SJCRH30 (cell line): ENCODE measurements at regions not wholly inside any gene's neighbourhood (a gene's known extent, or its start where the extent isn't known, plus 50 kb on each side); places are given as distances from the start of the nearest gene placed in this dataset.
"Not testable (repeated sequence)": the region's sequence is repeated elsewhere in the genome, so short reads cannot be mapped to it uniquely, and the experiment has no call there.

Source experiments
- DNase-seq, 2 experiments: peaks; one replicate each; pipeline ENCODE4 v3.0.0-alpha.2; 2015 to 2020
- H3K27ac ChIP-seq: fragments of 250-450 bp; sonication (Bioruptor Pico); 2 replicates; pipeline ENCODE4 v1.5.1; 2020; ENCODE audit warnings: mild to moderate bottlenecking, moderate library complexity
- H3K27me3 ChIP-seq: fragments of 250-450 bp; sonication (Bioruptor Pico); 2 replicates; pipeline ENCODE4 v1.5.1; 2020; ENCODE audit warnings: mild to moderate bottlenecking, moderate library complexity
- H3K36me3 ChIP-seq: fragments of 250-450 bp; sonication (Bioruptor Pico); 2 replicates; pipeline ENCODE4 v1.5.1; 2020; ENCODE audit warnings: mild to moderate bottlenecking, moderate library complexity
- H3K4me1 ChIP-seq: fragments of 250-450 bp; sonication (Bioruptor Pico); 2 replicates; pipeline ENCODE4 v1.5.1; 2020; ENCODE audit warnings: mild to moderate bottlenecking, moderate library complexity
- H3K4me3 ChIP-seq: fragments of 250-450 bp; sonication (Bioruptor Pico); 2 replicates; pipeline ENCODE4 v1.5.1; 2020; ENCODE audit warnings: mild to moderate bottlenecking, moderate library complexity
- H3K9me3 ChIP-seq: fragments of 250-450 bp; sonication (Bioruptor Pico); replicated peaks from 2 replicates; pipeline ENCODE4 v1.5.1; 2020; ENCODE audit warnings: mild to moderate bottlenecking, moderate library complexity

- Histone ChIP-seq H3K27ac (no peak overlapping the region), H3K27me3 (no peaks in the 10 kb centered on the region), H3K9me3 (no peaks in the 10 kb centered on the region), H3K4me3 (no peak overlapping the region), H3K36me3 (no peaks in the 10 kb centered on the region), H3K4me1 (no peaks in the 10 kb centered on the region; the same call in 1 of the 2 replicates)
- no peak for DNase-seq
Measured at GRCh38 chr1:238745069-238745468, 641.3 kb upstream of the CHRM3 start.

GRCh38 chr1:238738892-238739291 is 647.5 kb upstream of the CHRM3 start:
- DNase-seq, result no peak
- Histone ChIP-seq H3K4me3 (no peak overlapping the region), H3K27ac (no peak overlapping the region), H3K4me1 (no peaks in the 10 kb centered on the region), H3K9me3 (no peaks in the 10 kb centered on the region), H3K36me3 (no peaks in the 10 kb centered on the region), H3K27me3 (no peaks in the 10 kb centered on the region)

GRCh38 chr1:238727670-238728069 is 658.7 kb upstream of the CHRM3 start:
- H3K4me1 ChIP-seq, result no peaks in the 10 kb centered on the region
- DNase-seq, result no peak
- no peak overlapping the region for H3K27ac ChIP-seq
- H3K9me3 ChIP-seq, result no peaks in the 10 kb centered on the region
- H3K27me3 ChIP-seq, result no peaks in the 10 kb centered on the region
- no peaks in the 10 kb centered on the region for H3K36me3 ChIP-seq
- H3K4me3 ChIP-seq, result no peak overlapping the region

- Histone ChIP-seq H3K27me3 (no peaks in the 10 kb centered on the region), H3K4me3 (no peak overlapping the region), H3K27ac (no peak overlapping the region), H3K4me1 (no peaks in the 10 kb centered on the region), H3K36me3 (no peaks in the 10 kb centered on the region), H3K9me3 (no peaks in the 10 kb centered on the region)
- DNase-seq, result no peak
Measured at GRCh38 chr1:238722812-238723211, 663.6 kb upstream of the CHRM3 start.

GRCh38 chr1:238710697-238711096 is 675.7 kb upstream of the CHRM3 start:
- Histone ChIP-seq H3K9me3 (no peaks in the 10 kb centered on the region), H3K4me1 (no peaks in the 10 kb centered on the region), H3K27ac (no peak overlapping the region), H3K27me3 (no peaks in the 10 kb centered on the region), H3K36me3 (no peaks in the 10 kb centered on the region), H3K4me3 (no peak overlapping the region)
- DNase-seq, result peak in 1 of 2 experiments; percentile 25

- no peaks in the 10 kb centered on the region for H3K4me1 ChIP-seq
- DNase-seq, result peak in 1 of 2 experiments; percentile 7
- no peak overlapping the region for H3K27ac ChIP-seq
- H3K9me3 ChIP-seq, result no peaks in the 10 kb centered on the region
- no peaks in the 10 kb centered on the region for H3K36me3 ChIP-seq
- H3K4me3 ChIP-seq, result no peak overlapping the region
- H3K27me3 ChIP-seq, result no peaks in the 10 kb centered on the region
Measured at GRCh38 chr1:238701024-238701423, 685.3 kb upstream of the CHRM3 start.

- Histone ChIP-seq H3K9me3 (no peaks in the 10 kb centered on the region), H3K4me3 (no peak overlapping the region), H3K27ac (no peak overlapping the region), H3K4me1 (no peaks in the 10 kb centered on the region), H3K36me3 (no peaks in the 10 kb centered on the region), H3K27me3 (no peaks in the 10 kb centered on the region)
- DNase-seq, result peak in 1 of 2 experiments; percentile 31
Measured at GRCh38 chr1:238690415-238690814, 696.0 kb upstream of the CHRM3 start.

GRCh38 chr1:238684576-238684975 is 701.8 kb upstream of the CHRM3 start:
- not testable (repeated sequence) for H3K9me3 ChIP-seq, H3K27me3 ChIP-seq, H3K36me3 ChIP-seq, H3K4me3 ChIP-seq, H3K4me1 ChIP-seq, DNase-seq, H3K27ac ChIP-seq

GRCh38 chr1:238681451-238681850 is 704.9 kb upstream of the CHRM3 start:
- H3K27me3 ChIP-seq, result no peaks in the 10 kb centered on the region
- H3K4me3 ChIP-seq, result no peak overlapping the region
- no peaks in the 10 kb centered on the region for H3K9me3 ChIP-seq
- H3K36me3 ChIP-seq, result no peaks in the 10 kb centered on the region
- no peak for DNase-seq
- no peak overlapping the region for H3K27ac ChIP-seq
- peaks cover 5% of the 10 kb centered on the region for H3K4me1 ChIP-seq

GRCh38 chr1:238681021-238681420 is 705.3 kb upstream of the CHRM3 start:
- Histone ChIP-seq H3K9me3 (no peaks in the 10 kb centered on the region), H3K36me3 (no peaks in the 10 kb centered on the region), H3K4me1 (peaks cover 9% of the 10 kb centered on the region), H3K27ac (no peak overlapping the region), H3K4me3 (no peak overlapping the region), H3K27me3 (no peaks in the 10 kb centered on the region)
- no peak for DNase-seq

GRCh38 chr1:238677567-238677966 is 708.8 kb upstream of the CHRM3 start:
- Histone ChIP-seq H3K9me3 (no peaks in the 10 kb centered on the region), H3K4me3 (no peak overlapping the region), H3K27me3 (no peaks in the 10 kb centered on the region), H3K4me1 (peaks cover 33% of the 10 kb centered on the region), H3K27ac (no peak overlapping the region), H3K36me3 (no peaks in the 10 kb centered on the region)
- no peak for DNase-seq

GRCh38 chr1:238675221-238675620 is 711.1 kb upstream of the CHRM3 start:
- Histone ChIP-seq H3K4me3 (no peak overlapping the region), H3K36me3 (no peaks in the 10 kb centered on the region), H3K9me3 (no peaks in the 10 kb centered on the region), H3K27ac (peak overlapping the region; percentile 73), H3K27me3 (no peaks in the 10 kb centered on the region), H3K4me1 (peaks cover 40% of the 10 kb centered on the region)
- DNase-seq, result peak; percentile 73 to 84

- Histone ChIP-seq H3K27me3 (no peaks in the 10 kb centered on the region), H3K4me3 (no peak overlapping the region), H3K36me3 (no peaks in the 10 kb centered on the region), H3K27ac (peak overlapping the region; percentile 73), H3K9me3 (no peaks in the 10 kb centered on the region), H3K4me1 (peaks cover 40% of the 10 kb centered on the region)
- DNase-seq, result peak in 1 of 2 experiments; percentile 2
Measured at GRCh38 chr1:238674316-238674715, 712.1 kb upstream of the CHRM3 start.

- Histone ChIP-seq H3K27me3 (no peaks in the 10 kb centered on the region), H3K27ac (no peak overlapping the region), H3K9me3 (no peaks in the 10 kb centered on the region), H3K4me3 (no peak overlapping the region), H3K36me3 (no peaks in the 10 kb centered on the region), H3K4me1 (peaks cover 40% of the 10 kb centered on the region)
- no peak for DNase-seq
Measured at GRCh38 chr1:238673561-238673960, 712.8 kb upstream of the CHRM3 start.

GRCh38 chr1:238672806-238673205 is 713.6 kb upstream of the CHRM3 start:
- no peak for DNase-seq
- Histone ChIP-seq H3K27me3 (no peaks in the 10 kb centered on the region), H3K27ac (no peak overlapping the region), H3K4me1 (peaks cover 40% of the 10 kb centered on the region), H3K36me3 (no peaks in the 10 kb centered on the region), H3K4me3 (no peak overlapping the region), H3K9me3 (no peaks in the 10 kb centered on the region; the same call in 1 of the 2 replicates)

- H3K27me3 ChIP-seq, result no peaks in the 10 kb centered on the region
- H3K9me3 ChIP-seq, result no peaks in the 10 kb centered on the region; the same call in 1 of the 2 replicates
- peaks cover 40% of the 10 kb centered on the region for H3K4me1 ChIP-seq
- no peaks in the 10 kb centered on the region for H3K36me3 ChIP-seq
- no peak overlapping the region for H3K27ac ChIP-seq
- peak in 1 of 2 experiments; percentile 33 for DNase-seq
- no peak overlapping the region for H3K4me3 ChIP-seq
Measured at GRCh38 chr1:238672262-238672661, 714.1 kb upstream of the CHRM3 start.
